ENCODE measurements at regions not wholly inside any gene's neighbourhood (a gene's known extent, or its start where the extent isn't known, plus 50 kb on each side); places are given as distances from the start of the nearest gene placed in this dataset.

- TF ChIP-seq EGR1 (IDR thresholded peaks at IDR 0.05), result no peak
- TF ChIP-seq EP300 (IDR thresholded peaks at IDR 0.05; ENCODE audit: borderline replicate concordance), result no peak
- TF ChIP-seq TAF1 (IDR thresholded peaks at IDR 0.05; ENCODE audit: low read depth), result no peak
- TF ChIP-seq, protein P1, sequence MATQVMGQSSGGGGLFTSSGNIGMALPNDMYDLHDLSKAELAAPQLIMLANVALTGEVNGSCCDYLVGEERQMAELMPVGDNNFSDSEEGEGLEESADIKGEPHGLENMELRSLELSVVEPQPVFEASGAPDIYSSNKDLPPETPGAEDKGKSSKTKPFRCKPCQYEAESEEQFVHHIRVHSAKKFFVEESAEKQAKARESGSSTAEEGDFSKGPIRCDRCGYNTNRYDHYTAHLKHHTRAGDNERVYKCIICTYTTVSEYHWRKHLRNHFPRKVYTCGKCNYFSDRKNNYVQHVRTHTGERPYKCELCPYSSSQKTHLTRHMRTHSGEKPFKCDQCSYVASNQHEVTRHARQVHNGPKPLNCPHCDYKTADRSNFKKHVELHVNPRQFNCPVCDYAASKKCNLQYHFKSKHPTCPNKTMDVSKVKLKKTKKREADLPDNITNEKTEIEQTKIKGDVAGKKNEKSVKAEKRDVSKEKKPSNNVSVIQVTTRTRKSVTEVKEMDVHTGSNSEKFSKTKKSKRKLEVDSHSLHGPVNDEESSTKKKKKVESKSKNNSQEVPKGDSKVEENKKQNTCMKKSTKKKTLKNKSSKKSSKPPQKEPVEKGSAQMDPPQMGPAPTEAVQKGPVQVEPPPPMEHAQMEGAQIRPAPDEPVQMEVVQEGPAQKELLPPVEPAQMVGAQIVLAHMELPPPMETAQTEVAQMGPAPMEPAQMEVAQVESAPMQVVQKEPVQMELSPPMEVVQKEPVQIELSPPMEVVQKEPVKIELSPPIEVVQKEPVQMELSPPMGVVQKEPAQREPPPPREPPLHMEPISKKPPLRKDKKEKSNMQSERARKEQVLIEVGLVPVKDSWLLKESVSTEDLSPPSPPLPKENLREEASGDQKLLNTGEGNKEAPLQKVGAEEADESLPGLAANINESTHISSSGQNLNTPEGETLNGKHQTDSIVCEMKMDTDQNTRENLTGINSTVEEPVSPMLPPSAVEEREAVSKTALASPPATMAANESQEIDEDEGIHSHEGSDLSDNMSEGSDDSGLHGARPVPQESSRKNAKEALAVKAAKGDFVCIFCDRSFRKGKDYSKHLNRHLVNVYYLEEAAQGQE (IDR thresholded peaks at IDR 0.05; ENCODE audit: low read depth), result no peak
- no peak for TF ChIP-seq YY1 (IDR thresholded peaks at IDR 0.05; ENCODE audit: low read depth)
- no peak for TF ChIP-seq NFIC (IDR thresholded peaks at IDR 0.05)
- no peak for TF ChIP-seq FOXM1 (IDR thresholded peaks at IDR 0.05; ENCODE audit: borderline replicate concordance, low read depth)
- TF ChIP-seq MAX (IDR thresholded peaks at IDR 0.05), result no peak
- TF ChIP-seq CEBPB (IDR thresholded peaks at IDR 0.05), result no peak
- no peak for TF ChIP-seq ZBTB7A (IDR thresholded peaks at IDR 0.05; ENCODE audit: low read depth)
- TF ChIP-seq USF1 (IDR thresholded peaks at IDR 0.05), result no peak
Observed at GRCh38 chr6:144339859-144340452, 54.8 kb downstream of the UTRN start.
